Activated naive CD4-positive, alpha-beta T cell treated with anti-CD3 and anti-CD28 coated beads, Interleukin-2, amount 50 U/mL, for 24 hours (primary cell): ENCODE measurements at regions not wholly inside any gene's neighbourhood (a gene's known extent, or its start where the extent isn't known, plus 50 kb on each side); places are given as distances from the start of the nearest gene placed in this dataset.

ENCODE experiments used
- H3K27ac Mint-ChIP-seq: one replicate; pipeline ENCODE4 v1.8.0; 2021; ENCODE audit warnings: mild to moderate bottlenecking, mixed read lengths
- H3K27me3 Mint-ChIP-seq: one replicate; pipeline ENCODE4 v1.8.0; 2021; ENCODE audit warnings: mixed read lengths
- H3K36me3 Mint-ChIP-seq: one replicate; pipeline ENCODE4 v1.8.0; 2021; ENCODE audit warnings: mixed read lengths
- H3K4me1 Mint-ChIP-seq: one replicate; pipeline ENCODE4 v1.8.0; 2021; ENCODE audit warnings: mixed read lengths
- H3K4me3 Mint-ChIP-seq: one replicate; pipeline ENCODE4 v1.8.0; 2021; ENCODE audit warnings: mild to moderate bottlenecking, mixed read lengths
- H3K9me3 Mint-ChIP-seq: one replicate; pipeline ENCODE4 v1.8.0; 2021; ENCODE audit warnings: mixed read lengths

GRCh38 chr7:155889636-155890511 lies 77.6 kb upstream of the SHH start:
- Mint-ChIP-seq H3K9me3 (no peaks in the 10 kb centered on the region), H3K27me3 (no peaks in the 10 kb centered on the region), H3K4me1 (no peaks in the 10 kb centered on the region), H3K4me3 (no peak overlapping the region), H3K27ac (no peak overlapping the region), H3K36me3 (no peaks in the 10 kb centered on the region)

GRCh38 chr7:155887174-155887525 lies 74.9 kb upstream of the SHH start:
- H3K4me3 Mint-ChIP-seq: no peak overlapping the region
- no peak overlapping the region for H3K27ac Mint-ChIP-seq
- H3K36me3 Mint-ChIP-seq: no peaks in the 10 kb centered on the region
- H3K9me3 Mint-ChIP-seq: no peaks in the 10 kb centered on the region
- H3K4me1 Mint-ChIP-seq: no peaks in the 10 kb centered on the region
- H3K27me3 Mint-ChIP-seq: no peaks in the 10 kb centered on the region

- no peak overlapping the region for H3K27ac Mint-ChIP-seq
- no peaks in the 10 kb centered on the region for H3K4me1 Mint-ChIP-seq
- H3K4me3 Mint-ChIP-seq: no peak overlapping the region
- H3K27me3 Mint-ChIP-seq: no peaks in the 10 kb centered on the region
- H3K9me3 Mint-ChIP-seq: no peaks in the 10 kb centered on the region
- no peaks in the 10 kb centered on the region for H3K36me3 Mint-ChIP-seq
These were observed 74.3 kb upstream of the SHH start for GRCh38 chr7:155886391-155887173.

- no peaks in the 10 kb centered on the region for H3K9me3 Mint-ChIP-seq
- no peaks in the 10 kb centered on the region for H3K4me1 Mint-ChIP-seq
- no peak overlapping the region for H3K4me3 Mint-ChIP-seq
- H3K27ac Mint-ChIP-seq: no peak overlapping the region
- no peaks in the 10 kb centered on the region for H3K27me3 Mint-ChIP-seq
- H3K36me3 Mint-ChIP-seq: no peaks in the 10 kb centered on the region
These were observed 73.2 kb upstream of the SHH start for GRCh38 chr7:155885167-155886155.

GRCh38 chr7:155884225-155885166 lies 72.2 kb upstream of the SHH start:
- H3K9me3 Mint-ChIP-seq: no peaks in the 10 kb centered on the region
- H3K4me1 Mint-ChIP-seq: no peaks in the 10 kb centered on the region
- H3K27me3 Mint-ChIP-seq: no peaks in the 10 kb centered on the region
- H3K4me3 Mint-ChIP-seq: no peak overlapping the region
- no peaks in the 10 kb centered on the region for H3K36me3 Mint-ChIP-seq
- no peak overlapping the region for H3K27ac Mint-ChIP-seq

GRCh38 chr7:155883491-155884224 lies 71.4 kb upstream of the SHH start:
- Mint-ChIP-seq H3K9me3 (no peaks in the 10 kb centered on the region), H3K4me1 (no peaks in the 10 kb centered on the region), H3K27ac (no peak overlapping the region), H3K36me3 (no peaks in the 10 kb centered on the region), H3K27me3 (no peaks in the 10 kb centered on the region), H3K4me3 (no peak overlapping the region)

- Mint-ChIP-seq H3K27me3 (no peaks in the 10 kb centered on the region), H3K4me1 (no peaks in the 10 kb centered on the region), H3K4me3 (no peak overlapping the region), H3K36me3 (no peaks in the 10 kb centered on the region), H3K9me3 (no peaks in the 10 kb centered on the region), H3K27ac (no peak overlapping the region)
These were observed 70.3 kb upstream of the SHH start for GRCh38 chr7:155882596-155882995.

GRCh38 chr7:155881471-155882350 lies 69.4 kb upstream of the SHH start:
- Mint-ChIP-seq H3K4me3 (no peak overlapping the region), H3K4me1 (no peaks in the 10 kb centered on the region), H3K9me3 (no peaks in the 10 kb centered on the region), H3K27ac (no peak overlapping the region), H3K36me3 (no peaks in the 10 kb centered on the region), H3K27me3 (no peaks in the 10 kb centered on the region)

GRCh38 chr7:155880721-155881120 lies 68.5 kb upstream of the SHH start:
- Mint-ChIP-seq H3K27me3 (peaks cover 3% of the 10 kb centered on the region), H3K36me3 (no peaks in the 10 kb centered on the region), H3K4me3 (no peak overlapping the region), H3K4me1 (no peaks in the 10 kb centered on the region), H3K9me3 (no peaks in the 10 kb centered on the region), H3K27ac (no peak overlapping the region)

- Mint-ChIP-seq H3K4me1 (no peaks in the 10 kb centered on the region), H3K36me3 (no peaks in the 10 kb centered on the region), H3K4me3 (no peak overlapping the region), H3K27me3 (peaks cover 4% of the 10 kb centered on the region), H3K27ac (no peak overlapping the region), H3K9me3 (no peaks in the 10 kb centered on the region)
These were observed 67.3 kb upstream of the SHH start for GRCh38 chr7:155879592-155879991.

GRCh38 chr7:155878674-155879073 lies 66.4 kb upstream of the SHH start:
- H3K4me3 Mint-ChIP-seq: no peak overlapping the region
- H3K27ac Mint-ChIP-seq: no peak overlapping the region
- H3K27me3 Mint-ChIP-seq: peaks cover 5% of the 10 kb centered on the region
- H3K4me1 Mint-ChIP-seq: no peaks in the 10 kb centered on the region
- no peaks in the 10 kb centered on the region for H3K9me3 Mint-ChIP-seq
- no peaks in the 10 kb centered on the region for H3K36me3 Mint-ChIP-seq

GRCh38 chr7:155878250-155878649 lies 66.0 kb upstream of the SHH start:
- no peak overlapping the region for H3K4me3 Mint-ChIP-seq
- H3K27me3 Mint-ChIP-seq: peaks cover 5% of the 10 kb centered on the region
- H3K36me3 Mint-ChIP-seq: no peaks in the 10 kb centered on the region
- no peaks in the 10 kb centered on the region for H3K4me1 Mint-ChIP-seq
- H3K27ac Mint-ChIP-seq: no peak overlapping the region
- H3K9me3 Mint-ChIP-seq: no peaks in the 10 kb centered on the region

GRCh38 chr7:155877167-155877566 lies 64.9 kb upstream of the SHH start:
- no peaks in the 10 kb centered on the region for H3K36me3 Mint-ChIP-seq
- no peaks in the 10 kb centered on the region for H3K9me3 Mint-ChIP-seq
- peaks cover 5% of the 10 kb centered on the region for H3K27me3 Mint-ChIP-seq
- H3K4me1 Mint-ChIP-seq: no peaks in the 10 kb centered on the region
- H3K4me3 Mint-ChIP-seq: no peak overlapping the region
- no peak overlapping the region for H3K27ac Mint-ChIP-seq
